HG02610 (cell line): ENCODE measurements at regions not wholly inside any gene's neighbourhood (a gene's known extent, or its start where the extent isn't known, plus 50 kb on each side); places are given as distances from the start of the nearest gene placed in this dataset.

Source experiments
- ATAC-seq: cut with Tn5 transposase; IDR thresholded peaks from one replicate; pipeline ENCODE4 v1.9.1; 2021; ENCODE audit warnings: mild to moderate bottlenecking, moderate library complexity; ENCODE audit not compliant: unreplicated experiment

DNA sequence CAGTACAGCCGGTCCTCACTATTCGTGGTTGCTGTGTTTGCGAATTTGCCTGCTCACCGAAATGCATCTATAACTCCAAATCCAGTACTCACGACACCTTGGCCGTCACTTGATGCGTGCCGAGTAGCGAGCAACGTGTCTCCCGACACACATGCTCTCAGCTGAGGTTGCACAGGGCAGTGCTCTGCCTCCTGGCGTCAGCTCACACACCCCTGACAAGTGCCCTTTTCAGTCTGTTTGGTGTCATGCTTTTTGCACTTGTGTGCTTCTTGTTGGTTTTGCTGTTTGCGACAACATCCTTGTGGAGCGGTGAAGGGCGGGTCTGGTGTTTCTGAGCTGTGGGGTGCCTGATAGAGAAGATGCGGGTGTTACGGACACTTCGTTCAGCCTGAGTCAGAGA lies 110.4 kb upstream of the RFLNA start:
- no peak for ATAC-seq

DNA sequence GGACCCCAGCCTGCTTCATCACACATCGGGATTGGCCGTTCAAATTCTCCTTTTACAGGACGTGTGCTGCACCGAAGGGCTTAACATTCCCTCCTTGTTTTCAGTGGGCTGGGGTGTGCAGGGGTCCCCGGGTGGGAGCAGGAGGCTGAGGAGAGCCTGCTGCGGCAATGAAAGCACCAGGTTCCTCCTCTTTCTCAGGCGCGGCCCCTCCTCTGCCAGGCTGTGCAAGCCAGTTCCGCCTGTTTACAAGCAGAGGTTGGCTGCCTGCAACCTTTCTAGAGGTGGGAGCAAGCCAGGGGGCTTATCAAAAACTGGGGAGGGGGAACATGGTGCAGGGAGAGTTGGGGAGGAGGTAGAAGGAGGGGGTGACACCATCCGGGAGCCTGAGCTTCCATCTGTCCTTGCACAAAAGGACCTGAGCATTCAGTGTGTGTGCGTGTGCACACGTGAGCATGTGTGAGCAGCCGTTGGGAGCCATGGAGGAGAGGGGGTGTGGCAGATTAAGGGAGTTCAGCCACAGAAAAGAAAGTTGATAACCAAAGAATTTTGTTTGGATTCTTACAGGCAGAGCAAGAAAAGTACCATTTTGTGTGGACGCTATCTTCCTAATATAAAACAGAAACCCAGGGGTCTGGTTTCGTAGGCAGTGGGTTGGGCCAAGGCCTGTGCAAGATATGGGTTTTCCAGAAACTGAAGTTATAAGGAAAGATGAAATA lies 108.8 kb upstream of the RFLNA start:
- no peak for ATAC-seq

DNA sequence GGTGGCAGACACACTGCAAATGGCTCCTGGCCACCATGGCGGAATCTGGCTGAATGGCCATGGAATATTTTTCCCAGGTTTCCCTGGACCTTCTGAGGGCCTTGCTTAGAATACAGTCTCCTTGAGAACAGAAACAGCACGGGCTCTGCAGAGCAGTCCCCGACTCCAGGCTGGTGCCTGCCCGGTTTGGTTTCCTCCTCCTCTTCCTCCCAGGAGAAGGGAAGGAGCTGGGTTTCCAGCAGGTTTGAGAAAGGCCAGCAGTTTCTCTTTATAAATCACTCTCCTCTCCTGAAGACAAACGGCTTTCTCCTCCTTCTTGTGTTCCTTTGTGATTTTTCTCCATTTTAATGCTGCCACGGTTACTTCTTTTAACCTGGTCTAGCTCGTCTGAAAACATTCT lies 106.8 kb upstream of the RFLNA start:
- no peak for ATAC-seq

DNA sequence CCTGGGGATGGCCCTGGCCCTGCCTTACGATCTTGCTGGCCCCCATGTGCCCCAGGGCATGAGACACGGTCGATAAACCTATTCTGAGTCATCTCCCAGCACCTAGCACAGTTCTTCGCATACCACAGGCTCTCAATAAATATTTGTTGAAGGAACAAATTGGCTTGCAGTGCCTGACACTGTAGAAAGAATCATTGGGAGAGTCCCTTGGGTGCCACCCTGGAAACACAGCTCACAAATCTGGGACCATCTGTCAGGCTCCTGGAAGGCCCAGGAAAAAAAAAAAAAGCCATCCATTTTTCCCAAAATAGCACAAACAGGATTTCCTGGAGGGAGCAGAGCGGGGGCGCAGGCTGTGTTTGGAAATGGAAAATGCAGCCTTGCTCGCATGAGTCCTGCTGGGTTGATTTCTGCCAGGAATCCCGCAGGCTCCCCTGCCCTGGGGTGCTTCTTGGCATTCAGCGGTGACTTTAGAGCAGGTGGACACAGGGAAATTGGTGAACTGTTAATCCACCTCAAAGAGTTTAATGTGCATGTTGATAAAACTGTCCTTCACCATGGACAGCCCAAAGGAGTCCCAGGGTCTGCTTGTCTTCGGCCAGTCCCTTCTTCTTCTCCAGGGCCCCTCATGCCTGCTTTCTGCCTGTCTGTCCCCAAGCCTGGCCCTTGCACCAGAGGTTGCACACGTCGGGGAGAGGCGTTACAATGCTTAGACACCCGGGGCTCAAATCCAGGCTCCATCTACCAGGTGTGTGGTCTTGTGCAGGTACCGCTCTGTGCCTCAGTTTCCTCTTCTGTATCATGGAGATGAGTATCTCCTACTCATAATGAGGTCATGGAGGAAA lies 106.1 kb upstream of the RFLNA start:
- ATAC-seq = no peak

GRCh38 chr12:124190312-124191023 lies 104.4 kb upstream of the RFLNA start:
- no peak for ATAC-seq

DNA sequence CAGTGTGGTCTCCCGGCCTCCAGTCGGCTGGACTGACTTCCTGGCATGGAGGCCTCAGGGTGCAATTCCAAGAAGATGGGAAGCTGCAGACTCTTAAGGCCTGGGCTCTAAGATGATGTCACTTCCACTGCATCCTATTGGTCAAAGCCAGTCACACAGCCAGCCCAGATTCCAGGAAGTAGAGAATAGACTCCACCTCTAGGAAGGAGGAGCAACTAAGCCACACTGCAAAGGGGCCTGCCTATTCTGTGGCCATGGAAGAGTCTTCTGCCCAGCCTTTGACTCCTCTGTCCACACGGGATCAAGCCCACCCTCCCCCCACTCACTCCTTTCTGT lies 103.9 kb upstream of the RFLNA start:
- no peak for ATAC-seq

GRCh38 chr12:124191966-124192365 lies 102.9 kb upstream of the RFLNA start:
- ATAC-seq = no peak

GRCh38 chr12:124194264-124194892 lies 100.5 kb upstream of the RFLNA start:
- ATAC-seq = no peak

GRCh38 chr12:124194893-124195566 lies 99.9 kb upstream of the RFLNA start:
- ATAC-seq = no peak

DNA sequence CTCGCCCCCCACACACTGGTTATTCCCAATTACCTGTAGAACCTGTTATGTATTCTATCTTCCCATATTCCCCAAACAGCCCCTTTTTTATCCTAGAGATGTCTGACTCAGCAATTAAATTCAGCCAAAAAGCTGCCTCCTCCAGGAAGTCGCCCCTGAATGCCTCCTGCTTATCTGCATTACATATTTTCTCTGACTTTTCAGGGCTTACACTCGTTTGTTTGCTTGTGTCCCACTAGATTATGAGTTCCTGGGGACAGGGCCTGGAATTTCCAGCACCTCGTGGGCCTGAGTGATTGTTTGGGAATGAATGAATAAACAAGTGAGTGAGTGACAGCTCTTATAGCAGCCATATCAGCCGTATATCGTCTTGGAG lies 99.3 kb upstream of the RFLNA start:
- no peak for ATAC-seq

DNA sequence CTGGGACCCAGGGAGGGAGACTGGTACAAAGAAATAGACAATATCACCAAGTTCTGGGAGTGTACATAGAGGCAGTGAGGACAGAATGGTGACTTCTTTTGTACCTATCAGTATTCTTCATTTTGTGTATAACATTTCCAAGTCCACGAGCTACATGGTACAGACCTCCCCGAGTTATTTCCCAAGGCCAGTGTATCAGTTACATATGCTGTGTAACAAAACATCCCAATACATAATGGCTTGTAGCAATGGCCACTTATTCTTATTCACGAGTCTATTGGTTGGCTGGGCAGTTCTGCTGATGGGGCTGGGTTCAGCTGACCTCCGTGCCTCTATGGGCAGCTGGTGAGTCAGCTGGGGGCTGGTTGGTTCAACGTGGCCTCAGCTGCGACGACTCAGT lies 98.7 kb upstream of the RFLNA start:
- no peak for ATAC-seq

GRCh38 chr12:124201248-124201647 lies 93.6 kb upstream of the RFLNA start:
- no peak for ATAC-seq

- no peak for ATAC-seq
These were observed 91.7 kb upstream of the RFLNA start for GRCh38 chr12:124203176-124203575.

DNA sequence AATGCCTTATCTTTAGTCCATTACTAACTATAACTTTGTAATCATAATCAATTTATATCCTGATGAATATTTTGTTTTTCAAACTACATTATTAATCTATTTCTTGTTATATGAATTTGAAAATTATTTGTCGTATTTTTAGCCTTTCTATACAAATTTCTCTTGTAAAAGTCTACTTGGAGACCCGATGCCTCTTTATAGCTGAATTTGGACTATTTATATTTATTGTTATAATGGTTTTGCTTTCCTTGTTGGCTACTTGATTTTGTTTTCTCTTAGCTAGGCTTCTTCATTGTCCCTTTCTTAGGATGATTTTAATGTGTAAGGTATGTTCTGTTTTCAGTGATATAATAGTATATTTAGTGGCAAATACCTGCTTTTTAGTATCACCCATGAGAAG lies 89.5 kb upstream of the RFLNA start:
- no peak for ATAC-seq

DNA sequence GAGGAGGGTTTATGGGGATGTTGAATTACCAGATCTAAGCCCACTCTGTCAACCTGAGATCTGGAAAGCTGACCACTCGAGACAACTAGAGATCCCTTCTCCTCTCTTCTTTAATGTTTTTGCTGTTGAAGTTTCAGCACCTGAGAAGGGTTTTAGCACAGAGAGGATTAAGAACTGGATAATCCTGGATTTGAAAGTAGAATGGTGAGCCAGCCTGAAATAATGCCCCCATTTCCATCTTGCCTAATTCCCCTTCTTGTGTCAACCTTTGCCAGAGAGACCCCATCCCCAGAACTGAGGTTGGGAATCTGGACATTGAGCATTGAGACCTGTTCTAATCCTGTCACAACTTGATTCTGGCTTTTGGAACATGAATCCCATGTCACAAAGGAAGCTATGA lies 87.8 kb upstream of the RFLNA start:
- no peak for ATAC-seq

- no peak for ATAC-seq
These were observed 87.3 kb upstream of the RFLNA start for GRCh38 chr12:124207617-124208016.

DNA sequence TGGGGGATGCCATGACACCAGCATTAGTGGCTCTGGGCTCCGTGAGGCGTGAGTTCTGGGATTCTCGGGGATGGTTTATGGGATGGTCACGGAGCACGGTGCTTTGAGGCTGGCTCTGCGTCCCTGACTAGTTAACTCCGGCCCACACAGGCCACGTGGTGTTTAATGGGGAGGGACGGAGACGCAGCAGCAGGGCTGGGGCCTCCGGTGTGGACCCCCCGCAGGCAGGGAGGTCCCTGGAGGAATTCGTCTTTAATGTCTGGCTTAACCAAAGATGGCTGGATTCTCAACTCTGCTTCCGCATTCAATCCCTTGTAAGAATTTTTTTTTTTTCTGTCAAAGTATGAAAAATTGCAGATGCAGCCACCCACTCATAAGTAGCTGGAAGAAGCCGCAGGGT lies 86.4 kb upstream of the RFLNA start:
- no peak for ATAC-seq

- no peak for ATAC-seq
These were observed 83.8 kb upstream of the RFLNA start for GRCh38 chr12:124210991-124211577.

DNA sequence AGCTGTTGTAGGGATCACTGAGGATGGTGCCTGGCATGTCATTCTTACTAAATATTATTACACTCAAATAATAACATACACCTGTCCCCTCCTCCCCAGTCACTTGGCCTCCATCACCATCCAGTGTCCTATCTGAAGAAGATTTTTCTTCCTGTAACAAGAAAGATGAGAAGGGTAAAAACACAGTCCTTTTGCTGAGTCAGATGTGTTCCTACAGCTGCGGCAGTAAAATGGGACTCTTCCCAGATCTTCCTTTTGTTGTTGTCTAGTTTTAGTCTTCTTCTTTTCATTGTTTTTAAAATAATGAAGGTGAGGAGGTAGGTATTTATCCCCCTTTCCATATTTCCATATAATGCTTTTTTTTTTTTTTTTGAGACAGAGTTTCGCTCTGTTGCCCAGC lies 83.1 kb upstream of the RFLNA start:
- no peak for ATAC-seq

- ATAC-seq = no peak
These were observed 81.1 kb upstream of the RFLNA start for GRCh38 chr12:124213666-124214347.
